ENCODE measurements at regions not wholly inside any gene's neighbourhood (a gene's known extent, or its start where the extent isn't known, plus 50 kb on each side); places are given as distances from the start of the nearest gene placed in this dataset.

DNA sequence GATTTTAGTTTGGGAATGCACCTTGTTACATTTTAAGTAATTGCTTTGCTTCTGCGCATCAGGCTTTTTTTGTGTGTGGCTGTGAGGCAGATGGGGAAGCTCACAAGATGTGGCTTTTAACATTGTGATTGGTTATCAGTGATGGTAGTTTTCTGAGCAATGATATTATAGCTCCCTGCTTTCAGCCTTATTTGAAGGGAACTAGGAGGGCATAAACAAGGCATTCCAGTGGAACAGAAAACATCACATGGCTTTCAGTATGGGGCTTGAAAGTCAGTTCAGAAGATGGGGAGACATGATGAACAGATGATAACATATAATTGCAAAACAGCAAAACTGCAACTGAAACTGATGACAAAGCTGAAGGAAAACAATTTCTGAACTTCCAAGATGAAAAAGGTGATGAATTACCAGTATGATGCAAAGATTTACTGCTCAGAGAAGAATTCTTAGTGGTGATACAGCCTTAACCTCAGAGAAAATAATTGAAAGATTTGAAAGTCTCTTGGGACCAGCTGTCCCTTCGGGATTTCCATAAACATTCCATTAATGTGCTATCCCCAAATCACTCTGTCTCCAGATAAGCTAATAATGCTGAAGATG is 439.7 kb downstream of the RND3 start:
- no peak for DNase-seq (ENCODE audit: low spot score)
- TF ChIP-seq, protein P1, sequence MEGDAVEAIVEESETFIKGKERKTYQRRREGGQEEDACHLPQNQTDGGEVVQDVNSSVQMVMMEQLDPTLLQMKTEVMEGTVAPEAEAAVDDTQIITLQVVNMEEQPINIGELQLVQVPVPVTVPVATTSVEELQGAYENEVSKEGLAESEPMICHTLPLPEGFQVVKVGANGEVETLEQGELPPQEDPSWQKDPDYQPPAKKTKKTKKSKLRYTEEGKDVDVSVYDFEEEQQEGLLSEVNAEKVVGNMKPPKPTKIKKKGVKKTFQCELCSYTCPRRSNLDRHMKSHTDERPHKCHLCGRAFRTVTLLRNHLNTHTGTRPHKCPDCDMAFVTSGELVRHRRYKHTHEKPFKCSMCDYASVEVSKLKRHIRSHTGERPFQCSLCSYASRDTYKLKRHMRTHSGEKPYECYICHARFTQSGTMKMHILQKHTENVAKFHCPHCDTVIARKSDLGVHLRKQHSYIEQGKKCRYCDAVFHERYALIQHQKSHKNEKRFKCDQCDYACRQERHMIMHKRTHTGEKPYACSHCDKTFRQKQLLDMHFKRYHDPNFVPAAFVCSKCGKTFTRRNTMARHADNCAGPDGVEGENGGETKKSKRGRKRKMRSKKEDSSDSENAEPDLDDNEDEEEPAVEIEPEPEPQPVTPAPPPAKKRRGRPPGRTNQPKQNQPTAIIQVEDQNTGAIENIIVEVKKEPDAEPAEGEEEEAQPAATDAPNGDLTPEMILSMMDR (IDR thresholded peaks at IDR 0.05; ENCODE audit: borderline replicate concordance, control extremely low read depth, extremely low read depth, insufficient read depth, missing control alignments) = no peak
- in situ Hi-C loops (cut with MboI; ENCODE audit: low sequenced_read_pairs, unreplicated experiment) = no loop called here

GRCh38 chr2:150046810-150047209 is 440.7 kb downstream of the RND3 start:
- in situ Hi-C loops (cut with MboI; ENCODE audit: low sequenced_read_pairs, unreplicated experiment) = no loop called here
- TF ChIP-seq, protein P1 (IDR thresholded peaks at IDR 0.05; ENCODE audit: borderline replicate concordance, control extremely low read depth, extremely low read depth, insufficient read depth, missing control alignments) = no peak
- DNase-seq (ENCODE audit: low spot score) = no peak

GRCh38 chr2:150046211-150046610 is 441.3 kb downstream of the RND3 start:
- in situ Hi-C loops (cut with MboI; ENCODE audit: low sequenced_read_pairs, unreplicated experiment) = no loop called here
- no peak for DNase-seq (ENCODE audit: low spot score)
- TF ChIP-seq, protein P1 (IDR thresholded peaks at IDR 0.05; ENCODE audit: borderline replicate concordance, control extremely low read depth, extremely low read depth, insufficient read depth, missing control alignments) = no peak

DNA sequence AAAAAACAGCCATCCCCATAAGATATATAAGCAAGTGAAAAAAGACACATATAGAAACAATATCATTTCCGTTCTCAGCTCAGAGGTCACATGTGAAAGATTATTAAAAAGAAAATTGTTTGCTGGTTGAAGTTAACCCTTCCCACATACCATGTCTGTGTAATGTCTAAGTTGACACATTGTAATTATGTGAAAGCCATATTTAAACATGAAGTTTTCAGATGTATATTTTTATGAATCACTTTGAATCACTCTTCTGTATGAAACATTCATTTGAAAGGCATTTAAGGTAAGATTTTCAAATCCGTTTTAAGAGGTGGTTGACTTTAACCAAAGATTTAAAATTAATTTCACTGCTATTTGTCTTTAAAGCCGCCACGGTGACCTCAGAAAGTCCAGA is 441.9 kb downstream of the RND3 start:
- no peak for DNase-seq (ENCODE audit: low spot score)
- TF ChIP-seq, protein P1 (IDR thresholded peaks at IDR 0.05; ENCODE audit: borderline replicate concordance, control extremely low read depth, extremely low read depth, insufficient read depth, missing control alignments) = no peak
- in situ Hi-C loops (cut with MboI; ENCODE audit: low sequenced_read_pairs, unreplicated experiment) = no loop called here

DNA sequence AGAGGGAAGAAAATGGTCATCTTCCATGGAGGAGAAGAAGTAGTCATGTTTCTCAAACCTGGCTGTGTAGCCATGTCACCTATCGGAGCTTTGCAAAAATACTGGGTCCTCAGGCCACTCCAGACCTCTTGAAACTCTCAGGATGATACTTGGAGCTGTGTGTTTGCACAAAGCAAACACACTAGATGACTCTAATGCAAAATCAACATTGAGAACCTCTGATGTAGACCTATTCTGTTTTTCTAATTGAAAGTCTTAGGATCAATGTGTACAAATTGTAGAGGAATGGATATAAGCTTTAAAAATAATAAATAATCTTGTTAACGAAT is 444.3 kb downstream of the RND3 start:
- in situ Hi-C loops (cut with MboI; ENCODE audit: low sequenced_read_pairs, unreplicated experiment) = no loop called here
- no peak for DNase-seq (ENCODE audit: low spot score)
- TF ChIP-seq, protein P1 (IDR thresholded peaks at IDR 0.05; ENCODE audit: borderline replicate concordance, control extremely low read depth, extremely low read depth, insufficient read depth, missing control alignments) = no peak

- in situ Hi-C loops (cut with MboI; ENCODE audit: low sequenced_read_pairs, unreplicated experiment) = no loop called here
- no peak for DNase-seq (ENCODE audit: low spot score)
- TF ChIP-seq, protein P1 (IDR thresholded peaks at IDR 0.05; ENCODE audit: borderline replicate concordance, control extremely low read depth, extremely low read depth, insufficient read depth, missing control alignments) = no peak
Measured at GRCh38 chr2:150042500-150043171, 444.8 kb downstream of the RND3 start.
